Fibroblast of villous mesenchyme (primary cell): ENCODE measurements at regions not wholly inside any gene's neighbourhood (a gene's known extent, or its start where the extent isn't known, plus 50 kb on each side); places are given as distances from the start of the nearest gene placed in this dataset.

ENCODE experiments used
- DNase-seq: peaks from one replicate; pipeline ENCODE4 v3.0.0-alpha.2; 2010; ENCODE audit warnings: low read depth
- H3K4me3 ChIP-seq: 2 replicates; pipeline ENCODE4 v1.5.1; 2011; ENCODE audit warnings: low read depth, mild to moderate bottlenecking, low read length
- CTCF ChIP-seq: IDR thresholded peaks from 2 replicates; pipeline ENCODE4 v1.5.1; 2012; ENCODE audit warnings: low read depth, mild to moderate bottlenecking, low read length; ENCODE audit not compliant: insufficient read depth

GRCh38 chr6:91142154-91142553 is 555.3 kb upstream of the MAP3K7 start:
- DNase-seq, result no peak
- TF ChIP-seq CTCF, result no peak
- H3K4me3 ChIP-seq, result no peak overlapping the region

- DNase-seq, result no peak
- no peak for TF ChIP-seq CTCF
Observed at GRCh38 chr6:91141346-91141745, 554.5 kb upstream of the MAP3K7 start.

GRCh38 chr6:91140449-91140848 is 553.6 kb upstream of the MAP3K7 start:
- no peak for DNase-seq
- H3K4me3 ChIP-seq, result no peak overlapping the region
- no peak for TF ChIP-seq CTCF

More at GRCh38 chr6:91141346-91141745, 554.5 kb upstream of the MAP3K7 start:
- no peak overlapping the region for H3K4me3 ChIP-seq

- no peak for DNase-seq
- TF ChIP-seq CTCF, result no peak
- no peak overlapping the region for H3K4me3 ChIP-seq
Observed at GRCh38 chr6:91137286-91137685, 550.4 kb upstream of the MAP3K7 start.

GRCh38 chr6:91135406-91136103 is 548.7 kb upstream of the MAP3K7 start:
- no peak for TF ChIP-seq CTCF
- H3K4me3 ChIP-seq, result no peak overlapping the region
- no peak for DNase-seq

- DNase-seq, result no peak
- no peak overlapping the region for H3K4me3 ChIP-seq
- TF ChIP-seq CTCF, result no peak
Observed at GRCh38 chr6:91132461-91132860, 545.6 kb upstream of the MAP3K7 start.

- no peak for TF ChIP-seq CTCF
- no peak for DNase-seq
- H3K4me3 ChIP-seq, result no peak overlapping the region
Observed at GRCh38 chr6:91130126-91130525, 543.3 kb upstream of the MAP3K7 start.
